ENCODE measurements at regions not wholly inside any gene's neighbourhood (a gene's known extent, or its start where the extent isn't known, plus 50 kb on each side); places are given as distances from the start of the nearest gene placed in this dataset.

DNA sequence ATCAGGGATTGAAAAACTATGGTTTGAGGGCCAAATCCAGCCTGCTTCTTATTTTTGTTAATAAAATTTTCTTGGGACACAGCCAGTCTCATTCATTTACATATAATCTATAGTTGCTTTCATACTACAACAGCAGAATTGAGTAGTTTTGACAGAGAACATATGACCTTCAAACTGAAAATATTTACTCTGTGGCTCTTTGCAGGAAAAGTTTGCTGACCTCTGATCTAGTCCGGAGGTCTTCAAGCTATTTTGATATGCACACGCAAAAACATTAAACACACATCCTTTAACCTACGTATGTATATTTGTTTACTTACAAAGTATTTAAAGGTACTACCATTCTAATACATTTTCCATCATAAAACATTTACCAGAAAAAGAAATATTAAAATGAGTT is 76.5 kb upstream of the LARGE1 start:
- TF ChIP-seq CTCF (IDR thresholded peaks at IDR 0.05) = no peak
- no peak for TF ChIP-seq POLR2AphosphoS5 (IDR thresholded peaks at IDR 0.05)
- no peak for TF ChIP-seq EP300 (IDR thresholded peaks at IDR 0.05)
- no peak for TF ChIP-seq POLR2A (IDR thresholded peaks at IDR 0.05)

Data from stomach (tissue), 4 donors.